Stimulated activated CD8-positive, alpha-beta memory T cell treated with anti-CD3 and anti-CD28 coated beads, Interleukin-7, amount 100 ng/mL, for 24 hours (primary cell): ENCODE measurements at regions not wholly inside any gene's neighbourhood (a gene's known extent, or its start where the extent isn't known, plus 50 kb on each side); places are given as distances from the start of the nearest gene placed in this dataset.
"Not testable (repeated sequence)": the region's sequence is repeated elsewhere in the genome, so short reads cannot be mapped to it uniquely, and the experiment has no call there.

Experiments used
- DNase-seq: peaks from one replicate; pipeline ENCODE4 v3.0.0-alpha.2; 2020; ENCODE audit warnings: low read depth

DNA sequence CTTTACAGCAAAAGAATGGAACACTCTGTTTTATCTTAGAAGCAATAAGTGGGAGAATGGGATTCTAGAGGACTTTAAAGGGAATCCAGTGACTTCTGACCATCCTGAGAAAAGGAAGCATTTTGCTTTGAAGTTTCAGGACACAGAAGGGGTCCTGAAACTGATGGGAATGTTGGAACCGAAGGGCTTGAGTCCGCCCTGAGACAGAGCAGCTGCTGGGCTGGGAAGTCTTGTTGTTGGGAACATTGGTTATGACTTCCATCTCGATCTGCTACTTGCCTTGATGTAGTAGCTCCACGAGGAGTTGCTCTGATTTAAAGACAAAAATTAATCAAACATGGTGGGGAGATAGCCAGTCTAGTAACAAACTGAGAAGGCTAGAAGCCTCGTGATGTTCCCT, 177.6 kb downstream of the JCAD start:
- no peak for DNase-seq

DNA sequence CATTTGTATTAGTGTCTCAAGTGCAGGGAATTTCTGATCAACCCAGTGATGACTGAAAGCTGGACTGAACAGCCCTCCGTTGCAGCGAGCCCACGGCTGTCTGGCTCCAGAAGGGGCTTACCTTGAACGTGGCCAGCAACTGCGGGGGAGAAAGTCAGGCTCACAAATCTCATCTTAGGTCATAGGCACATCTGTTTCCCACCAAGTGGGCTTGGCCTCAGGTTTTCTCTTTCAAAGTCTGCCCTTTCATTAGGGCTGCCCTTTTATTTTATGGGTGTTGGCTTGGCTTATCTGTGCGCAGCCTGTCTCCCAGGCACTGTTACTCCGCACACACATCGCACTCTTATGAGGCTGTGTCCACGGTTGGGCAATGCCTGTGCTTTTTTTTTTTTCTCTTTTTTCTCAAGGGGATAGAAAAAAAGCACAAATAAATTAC, 178.0 kb downstream of the JCAD start:
- no peak for DNase-seq

DNA sequence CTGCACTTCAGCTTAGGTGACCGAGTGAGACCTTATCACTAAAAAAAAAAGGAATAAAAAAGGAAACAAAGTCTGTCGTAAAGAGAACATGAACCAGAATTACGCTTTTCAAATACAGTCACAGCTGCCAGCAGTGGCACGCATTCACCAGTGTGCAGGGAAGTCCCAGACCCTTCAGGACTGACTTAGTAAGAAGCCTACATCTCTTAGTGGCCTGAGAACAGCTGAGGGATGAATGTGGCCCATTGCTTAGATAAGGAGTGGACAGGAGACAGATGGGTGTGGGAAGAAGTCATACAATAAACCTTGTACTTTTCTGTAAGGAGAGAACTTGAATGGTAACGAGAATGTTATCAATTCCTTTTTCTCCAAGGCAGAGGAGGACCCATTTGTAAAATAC, 178.5 kb downstream of the JCAD start:
- DNase-seq: no peak

DNA sequence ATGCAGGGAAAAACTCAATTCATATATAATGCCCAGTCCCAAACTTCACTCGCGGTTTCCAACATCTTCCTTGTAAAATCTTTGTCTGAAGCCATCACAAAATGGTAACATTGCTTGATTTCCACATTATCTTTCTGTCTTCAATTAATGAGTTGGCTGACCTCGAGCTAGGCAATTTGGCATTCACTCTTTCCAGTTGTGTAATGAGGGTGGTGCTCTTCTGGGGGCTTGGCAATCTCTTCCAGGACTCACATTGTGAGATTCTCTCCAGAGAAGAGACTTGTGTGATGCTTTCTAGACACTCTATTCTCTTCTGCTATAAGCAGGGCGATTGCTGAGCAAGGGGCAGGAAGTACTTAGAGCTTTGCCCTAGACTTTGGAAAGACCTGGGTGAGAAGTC, 179.5 kb downstream of the JCAD start:
- no peak for DNase-seq

DNA sequence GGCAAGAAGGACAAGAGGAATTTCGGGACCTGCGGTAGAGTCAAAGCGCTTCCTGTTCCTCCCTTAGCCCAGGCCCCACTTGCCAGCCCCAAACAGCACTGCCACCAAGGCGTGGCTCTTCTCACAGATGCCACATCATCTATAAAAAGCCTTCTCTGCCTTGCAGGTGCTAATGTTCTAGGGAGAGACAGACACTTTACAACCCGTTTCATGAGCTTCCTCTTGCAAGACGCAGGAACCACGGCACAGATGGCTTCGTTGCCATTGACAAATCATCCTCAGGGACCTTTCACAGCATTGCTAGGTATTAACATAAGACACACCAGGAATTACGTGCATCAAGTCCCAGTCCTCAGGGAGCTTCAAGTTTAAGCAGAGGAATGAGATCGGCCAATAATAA, 180.9 kb downstream of the JCAD start:
- no peak for DNase-seq

DNA sequence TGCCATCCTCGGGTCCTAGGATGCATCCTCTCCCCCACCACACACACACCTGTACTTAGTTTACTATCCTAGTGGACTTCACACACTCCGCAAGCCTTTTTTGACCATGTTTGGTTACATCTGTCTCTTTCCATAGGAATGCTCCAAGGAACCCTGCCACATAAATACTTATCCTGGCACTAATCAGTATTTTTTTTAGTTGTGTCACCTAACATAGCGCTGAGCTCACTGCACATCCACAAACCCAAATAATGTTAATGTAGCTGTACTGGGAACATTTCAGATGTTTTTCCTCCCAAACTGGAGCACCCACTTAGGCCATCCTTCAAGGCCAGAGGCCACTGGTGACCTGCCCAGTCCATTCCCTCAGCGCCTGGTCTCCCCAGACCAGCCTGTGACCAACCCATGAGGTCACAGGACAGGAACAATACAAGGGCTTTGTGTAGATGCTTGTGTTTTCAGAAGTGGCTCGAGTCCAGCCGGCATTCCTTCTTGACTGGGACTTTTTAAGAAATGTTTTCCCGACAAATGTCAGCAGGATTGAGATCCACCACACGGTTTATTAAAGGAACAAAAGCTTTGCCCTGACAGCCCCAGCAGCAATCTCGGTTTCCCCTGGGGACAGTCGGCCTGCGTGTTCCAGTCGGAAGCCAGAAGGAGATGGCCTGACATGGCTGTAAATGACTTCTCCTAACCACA, 181.4 kb downstream of the JCAD start:
- no peak for DNase-seq

DNA sequence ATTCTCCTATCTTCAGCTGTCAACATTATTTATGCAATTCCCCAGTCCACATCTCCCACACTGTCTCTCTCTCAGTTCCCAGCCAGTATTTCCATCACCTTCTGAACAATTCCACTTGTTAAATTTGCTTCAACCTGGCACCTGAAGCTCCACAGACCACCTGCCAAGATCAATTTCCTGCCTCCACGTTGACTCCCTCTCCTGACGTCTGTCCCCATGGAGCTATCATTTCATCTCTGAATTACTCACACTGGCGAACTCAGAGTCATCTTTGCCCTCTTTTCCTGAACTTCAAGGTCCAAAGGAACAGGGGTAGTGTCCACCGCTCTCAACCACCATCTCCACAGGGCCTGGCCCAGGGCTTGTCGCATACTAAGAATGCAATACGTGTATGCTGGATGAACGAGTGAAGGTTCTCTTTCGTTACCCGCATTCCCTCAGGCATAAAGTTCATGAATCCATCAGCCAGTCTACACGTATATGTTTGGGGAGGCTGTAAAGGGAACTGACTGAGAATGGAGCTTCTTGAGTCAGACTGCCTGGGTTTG, 183.3 kb downstream of the JCAD start:
- no peak for DNase-seq

DNA sequence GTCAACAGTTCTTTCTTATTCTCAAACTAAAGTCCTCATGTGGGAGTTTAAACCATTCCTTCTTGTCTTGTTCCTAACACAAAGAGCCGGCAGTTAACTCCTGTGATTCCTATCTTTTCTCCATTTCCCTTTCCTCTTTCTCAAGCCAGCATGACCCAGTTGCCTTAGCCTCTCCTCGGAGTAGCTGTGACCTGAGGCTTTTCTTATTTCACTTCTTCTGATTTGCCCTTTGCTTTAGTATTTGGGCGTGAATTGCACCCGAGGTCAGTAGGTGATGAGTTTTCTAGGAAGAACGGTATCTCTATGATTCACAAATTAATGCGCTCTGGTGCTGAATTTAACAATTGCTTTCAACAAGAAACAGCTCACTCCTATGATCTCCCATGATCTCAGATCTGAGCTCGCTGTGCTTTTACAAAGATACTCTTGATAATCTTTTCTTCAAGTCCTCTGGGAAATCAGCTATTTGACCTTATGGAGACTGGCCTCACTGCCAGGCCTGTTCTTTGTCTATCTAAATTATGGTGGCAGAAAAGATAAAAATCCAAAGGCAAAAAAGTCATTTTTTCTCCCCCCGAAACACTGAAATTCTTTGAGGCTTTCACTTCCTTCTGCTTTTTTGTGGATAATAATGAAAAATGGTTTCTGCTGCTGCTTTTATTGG, 184.6 kb downstream of the JCAD start:
- DNase-seq: no peak

DNA sequence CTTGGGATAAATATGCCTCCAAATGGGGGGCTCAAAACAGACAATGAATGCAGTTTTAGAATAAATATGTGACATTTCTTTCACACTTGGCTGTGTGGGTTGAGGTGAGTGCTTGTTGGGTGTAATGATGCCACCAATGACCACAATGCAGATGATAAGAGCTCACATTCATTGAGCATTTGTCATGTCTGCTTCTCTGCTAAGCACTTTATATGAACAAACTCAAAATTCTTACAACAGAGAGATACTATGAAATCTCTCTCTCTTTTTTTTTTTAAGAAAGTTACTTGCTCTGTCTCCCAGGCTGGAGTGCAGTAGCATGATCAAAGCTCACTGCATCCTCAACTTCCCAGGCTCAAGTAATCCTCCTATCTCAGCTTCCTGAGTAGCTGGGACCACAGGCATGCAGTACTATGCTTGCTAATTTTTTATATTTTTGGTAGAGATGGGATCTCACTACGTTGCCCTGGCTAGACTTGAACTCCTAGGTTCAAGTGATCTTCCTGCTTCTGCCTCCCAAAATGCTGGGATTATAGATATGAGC, 185.4 kb downstream of the JCAD start:
- DNase-seq: no peak

DNA sequence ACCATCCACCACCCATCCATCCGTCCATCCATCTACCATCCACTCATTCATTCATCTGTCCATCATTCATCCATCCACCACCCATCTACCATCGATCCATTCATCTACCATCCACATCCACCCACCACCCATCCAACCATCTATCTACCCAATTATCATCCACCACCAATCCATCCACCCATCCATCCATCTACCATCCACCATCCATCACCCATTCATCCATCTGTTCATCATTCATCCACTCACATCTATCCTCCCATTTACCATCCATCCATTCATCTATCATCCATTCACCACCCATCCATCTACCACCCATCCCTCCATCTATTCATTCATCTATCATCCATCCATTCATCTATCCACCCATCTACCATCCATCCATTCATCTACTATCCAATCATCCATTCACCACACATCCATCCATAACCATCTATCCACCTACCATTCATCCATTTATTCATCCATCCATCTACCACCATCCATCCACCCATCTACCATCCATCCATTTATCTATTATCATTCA, 188.8 kb downstream of the JCAD start:
- DNase-seq: no peak

DNA sequence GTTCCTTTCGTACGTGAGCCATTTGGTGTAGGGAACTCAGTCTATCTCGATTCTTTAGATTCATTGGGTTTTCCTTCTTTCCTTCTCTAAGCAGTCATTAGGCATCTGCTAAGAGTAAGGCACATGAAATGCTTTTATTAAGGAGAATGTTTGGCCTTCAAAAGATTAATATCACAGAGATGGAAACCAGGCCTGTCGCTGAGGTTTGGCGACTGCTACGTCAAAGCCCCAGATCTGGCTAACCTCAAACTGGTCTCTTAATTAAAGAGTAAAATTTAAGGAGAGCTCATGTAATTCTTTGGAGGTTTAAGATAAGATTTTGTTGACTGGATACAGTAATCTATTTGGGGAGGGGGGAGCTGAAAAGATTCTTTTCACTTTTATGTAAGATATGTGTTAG, 189.8 kb downstream of the JCAD start:
- DNase-seq: no peak

DNA sequence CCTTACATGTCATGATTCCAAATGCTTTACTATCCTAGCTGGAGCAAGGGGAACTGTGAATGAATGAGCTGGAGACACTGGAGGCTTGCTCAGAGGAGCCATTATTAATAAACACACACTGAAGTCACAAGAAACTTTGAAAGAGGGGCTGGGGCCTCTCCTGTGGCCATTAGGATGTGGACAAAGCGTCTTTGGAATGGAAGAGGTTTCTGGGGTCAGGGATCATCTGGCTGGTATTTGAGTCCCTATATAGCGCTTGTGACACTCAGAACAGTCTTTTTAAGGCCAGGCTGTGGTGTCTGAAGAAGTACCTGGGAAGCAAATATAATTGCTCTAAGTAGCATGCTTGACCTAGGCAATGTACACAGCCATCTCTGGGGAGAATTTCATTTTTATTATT, 193.0 kb downstream of the JCAD start:
- DNase-seq: no peak

DNA sequence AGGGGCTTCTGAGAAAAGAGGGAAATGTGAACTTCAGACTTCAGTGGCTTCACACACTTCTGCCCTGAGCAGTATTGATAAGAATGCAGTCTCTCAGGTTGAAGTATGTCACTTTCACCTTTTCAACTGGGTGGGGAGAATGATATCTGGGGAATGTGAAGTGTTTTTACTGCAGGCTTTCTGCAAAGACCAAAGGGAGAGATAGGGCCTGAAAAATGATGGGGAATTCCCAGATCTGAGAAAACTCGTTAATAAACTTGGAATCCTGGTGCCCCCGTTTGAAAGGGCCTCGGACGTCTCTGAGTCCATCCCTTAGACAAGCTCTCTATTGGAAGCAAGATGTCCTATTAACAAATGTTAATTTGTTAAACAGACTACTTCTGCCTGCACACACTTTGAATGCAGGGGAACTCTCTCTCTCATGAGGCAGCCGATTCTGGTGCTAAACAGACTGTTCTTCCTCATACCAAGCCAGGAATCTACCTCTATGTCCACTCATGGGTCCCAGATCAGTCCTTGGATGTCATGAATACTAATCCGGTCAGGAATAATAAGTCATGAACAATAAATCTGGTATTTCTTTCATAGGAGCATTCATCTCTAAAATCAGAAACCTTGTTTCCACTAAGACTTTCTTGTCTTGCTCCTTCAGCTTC, 193.6 kb downstream of the JCAD start:
- DNase-seq: no peak

DNA sequence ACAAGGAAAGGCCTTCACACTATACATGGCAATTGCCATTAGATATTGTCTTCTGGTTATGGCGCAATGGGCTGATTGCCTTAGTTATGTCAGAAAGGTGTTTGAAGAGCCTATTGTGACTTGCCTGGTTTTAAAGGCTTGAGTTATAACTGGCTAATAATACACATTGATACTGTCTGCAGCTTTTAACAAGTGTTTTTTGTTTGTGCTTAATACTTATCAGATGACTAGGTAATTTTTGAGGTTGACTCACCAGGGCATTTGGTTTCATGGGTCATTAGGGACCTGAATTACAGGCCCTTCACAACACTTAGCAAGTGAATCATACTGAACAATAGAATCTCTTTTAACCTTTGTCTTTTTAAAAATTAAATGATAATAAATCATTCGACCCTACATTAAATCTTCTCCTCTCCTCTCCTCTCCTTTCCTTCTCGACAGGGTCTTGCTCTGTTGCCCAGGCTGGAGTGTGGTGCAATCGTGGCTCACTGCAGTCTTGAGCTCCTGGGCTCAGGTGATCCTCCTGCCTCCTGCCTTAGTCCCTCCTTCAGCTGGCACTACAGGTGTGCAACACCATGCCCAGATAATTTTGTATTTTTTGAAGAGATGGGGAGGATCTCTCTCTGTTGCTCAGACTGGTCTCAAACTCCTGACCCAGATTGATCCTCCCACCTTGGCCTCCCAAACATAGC, 196.3 kb downstream of the JCAD start:
- no peak for DNase-seq

DNA sequence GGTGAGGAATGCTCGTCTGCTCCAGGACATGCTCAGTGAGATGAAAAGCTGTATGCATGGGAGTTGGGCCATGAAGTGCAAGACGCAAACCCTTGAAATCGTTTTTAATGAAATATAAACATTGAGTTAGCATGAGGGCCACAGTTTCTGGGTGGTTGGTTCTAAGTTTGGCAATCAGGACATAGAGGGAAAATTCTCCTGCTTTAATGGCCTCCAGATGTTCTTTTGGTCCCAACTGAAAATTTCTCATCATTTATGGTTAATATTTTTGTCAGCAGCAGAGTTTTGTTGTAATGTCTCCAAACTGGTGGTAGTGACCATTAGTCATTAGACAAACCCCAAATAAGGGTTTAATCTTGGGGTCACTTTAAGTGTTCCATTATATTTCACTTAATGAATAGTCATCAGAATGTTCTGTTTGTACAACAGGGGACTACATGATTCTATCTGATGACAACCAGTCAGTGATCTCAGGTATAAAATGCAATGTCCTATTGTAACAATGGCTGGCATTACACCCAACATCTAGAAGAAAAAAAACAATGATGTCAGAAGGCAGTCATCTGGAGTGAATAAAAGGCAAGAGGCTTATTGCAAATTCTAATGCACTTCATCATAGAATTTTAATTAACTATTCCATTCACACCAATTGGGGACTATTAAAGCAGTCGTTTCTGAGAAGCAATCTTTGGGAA, 197.4 kb downstream of the JCAD start:
- DNase-seq: no peak

DNA sequence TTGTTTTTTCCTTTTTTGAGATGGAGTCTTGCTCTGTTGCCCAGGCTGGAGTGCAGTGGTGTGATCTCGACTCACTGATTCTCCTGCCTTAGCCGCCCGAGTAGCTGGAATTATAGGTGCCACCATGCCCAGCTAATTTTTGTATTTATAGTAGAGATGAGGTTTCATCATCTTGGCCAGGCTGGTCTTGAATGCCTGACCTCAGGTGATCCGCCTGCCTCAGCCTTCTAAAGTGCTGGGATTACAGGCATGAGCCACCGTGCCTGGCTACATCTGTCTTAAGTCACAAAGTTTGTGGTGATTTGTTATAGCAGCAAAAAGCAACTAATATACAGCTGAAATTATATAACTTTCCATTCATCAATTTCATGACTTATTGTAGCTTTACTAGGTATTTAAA, 198.2 kb downstream of the JCAD start:
- not testable (repeated sequence) for DNase-seq

DNA sequence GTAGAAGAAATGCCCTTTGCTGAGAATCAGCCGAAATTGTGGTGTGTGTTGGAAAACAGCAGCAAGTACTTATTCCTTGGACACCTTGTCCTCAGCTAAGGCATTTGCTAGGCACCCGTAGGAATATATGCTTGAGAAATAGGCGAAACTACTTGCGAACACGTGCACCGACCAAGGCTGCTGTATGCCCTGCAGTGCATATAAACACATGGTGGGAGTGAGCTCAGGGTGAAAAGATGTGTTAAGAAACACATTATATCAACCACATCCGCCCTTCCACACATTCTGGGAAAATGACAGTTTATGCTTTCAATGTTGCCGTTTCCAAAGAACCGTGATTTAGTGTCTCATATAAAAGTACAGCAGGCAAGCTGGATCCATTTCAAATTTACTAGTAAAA, 199.2 kb downstream of the JCAD start:
- DNase-seq: no peak

DNA sequence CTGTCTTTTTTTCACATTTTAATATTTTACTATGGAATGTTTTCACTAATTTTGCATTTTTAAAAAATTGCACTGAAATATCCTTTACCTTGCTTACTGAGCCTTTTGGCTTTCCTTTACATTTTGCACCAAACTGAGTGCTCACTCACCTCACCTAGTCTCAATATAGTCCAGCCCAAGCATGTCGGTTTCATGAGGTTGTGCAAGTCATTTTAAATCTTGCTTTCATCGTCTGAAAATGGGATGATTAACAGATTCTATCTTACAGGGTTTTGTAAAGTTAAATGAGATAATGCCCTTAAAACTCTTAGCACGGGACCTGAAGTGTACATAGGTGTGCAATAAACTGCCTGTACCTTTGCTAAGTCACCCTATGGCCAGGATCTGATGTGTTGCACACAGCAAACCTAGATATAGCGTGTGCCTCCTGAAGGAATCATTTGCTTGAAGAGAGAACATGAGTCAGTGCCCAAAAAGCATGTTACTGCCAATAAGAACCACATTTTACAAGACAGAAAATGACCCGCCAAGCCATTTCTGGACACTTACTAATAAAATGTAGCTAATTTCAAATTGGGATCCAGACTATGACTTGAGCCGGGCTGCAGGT, 199.8 kb downstream of the JCAD start:
- no peak for DNase-seq

DNA sequence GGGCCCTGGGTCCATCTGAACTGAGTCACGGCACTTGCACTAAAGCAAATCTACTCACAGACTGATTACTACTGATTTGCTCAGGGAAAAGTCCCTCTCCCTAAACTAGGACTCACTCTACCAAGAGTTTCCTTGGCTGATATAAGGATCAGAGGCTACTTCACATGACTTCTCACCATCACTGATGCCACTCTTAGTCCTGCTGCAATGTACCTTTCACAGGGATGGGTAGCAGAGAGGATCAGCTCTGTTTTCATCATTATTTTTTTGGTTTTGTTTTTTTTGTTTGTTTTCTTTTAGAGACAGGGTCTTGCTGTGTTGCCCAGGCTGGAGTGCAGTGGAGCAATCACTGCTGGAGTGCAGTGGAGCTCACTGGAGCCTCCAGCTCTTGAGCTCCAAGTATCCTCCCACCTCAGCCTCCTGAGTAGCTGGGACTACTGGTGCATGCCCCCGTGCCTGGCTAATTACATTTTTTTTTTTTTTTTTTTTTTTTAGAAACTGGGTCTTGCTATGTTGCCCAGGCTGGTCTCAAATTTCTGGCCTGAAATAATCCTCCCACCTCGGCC, 200.6 kb downstream of the JCAD start:
- no peak for DNase-seq

DNA sequence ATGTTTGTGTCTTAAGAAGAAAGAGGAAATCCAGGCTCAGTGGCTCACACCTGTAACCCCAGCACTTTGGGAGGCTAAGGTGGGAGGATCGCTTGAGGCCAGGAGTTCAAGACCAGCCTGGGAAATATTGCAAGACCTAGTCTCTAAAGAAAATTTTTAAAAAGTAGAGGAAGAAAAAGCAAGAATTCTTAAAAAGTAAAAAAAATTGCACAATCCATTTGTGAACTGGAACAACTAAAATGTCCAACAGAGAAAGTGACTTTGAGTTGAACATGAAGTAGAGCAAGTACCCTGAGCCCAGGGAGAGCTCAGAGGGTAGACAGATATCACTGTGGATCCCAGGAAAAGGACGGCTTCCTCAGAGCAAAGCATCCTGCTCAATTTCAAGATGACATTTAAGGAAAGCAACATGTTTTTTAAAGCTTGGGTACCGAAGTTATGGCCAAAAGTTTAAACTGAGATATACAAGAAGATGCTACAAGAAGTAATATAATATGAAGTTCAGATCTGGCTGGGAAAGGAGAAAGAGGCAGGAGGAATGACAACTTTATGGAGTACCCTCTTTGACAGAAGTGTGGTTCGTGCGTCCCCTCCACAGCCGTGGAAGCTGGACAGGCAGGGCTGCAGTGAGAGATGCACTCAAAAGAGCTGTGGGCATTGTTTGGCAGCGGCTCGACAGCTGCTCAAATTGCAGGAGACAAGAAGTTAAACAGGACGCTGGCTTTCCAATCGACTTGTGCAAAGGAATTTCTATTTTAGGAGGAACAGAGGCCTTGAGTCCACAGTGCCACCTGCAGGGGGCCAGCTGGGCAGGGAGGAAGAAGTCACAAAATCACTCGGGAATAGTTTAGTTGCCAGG, 201.3 kb downstream of the JCAD start:
- DNase-seq: no peak
